CD14-positive monocyte (primary cell): ENCODE measurements at regions not wholly inside any gene's neighbourhood (a gene's known extent, or its start where the extent isn't known, plus 50 kb on each side); places are given as distances from the start of the nearest gene placed in this dataset.

Experiments used
- DNase-seq, 3 donors: peaks; one replicate each; pipeline ENCODE4 v3.0.0-alpha.2; 2011 to 2022
- H2AFZ ChIP-seq: 2 replicates; pipeline ENCODE4 v1.6.0; 2012; ENCODE audit warnings: mild to moderate bottlenecking, low read depth, low read length, inconsistent platforms; ENCODE audit not compliant: insufficient read depth, poor library complexity, severe bottlenecking
- H3K27ac ChIP-seq, 2 donors: 1 replicate in 1 of 2; 2 replicates in 1 of 2; pipeline ENCODE4 v1.5.1; 2012 to 2013; ENCODE audit warnings: low read length in 2 of 2, control low read depth in 1 of 2, inconsistent platforms in 1 of 2, low read depth in 1 of 2, mild to moderate bottlenecking in 1 of 2
- H3K27me3 ChIP-seq, 2 donors: one replicate each; pipeline versions ENCODE4 v1.6.0 to v1.6.1; 2011 to 2013; ENCODE audit warnings: low read length in 2 of 2; ENCODE audit not compliant: control insufficient read depth in 2 of 2, insufficient read depth in 2 of 2
- H3K36me3 ChIP-seq, 2 donors: replicated peaks in 1 of 2; 1 replicate in 1 of 2; 2 replicates in 1 of 2; pipeline versions ENCODE4 v1.5.1 to v1.6.1; 2012 to 2013; ENCODE audit warnings: low read length in 2 of 2, control low read depth in 1 of 2, inconsistent platforms in 1 of 2, mild to moderate bottlenecking in 1 of 2; ENCODE audit not compliant: insufficient read depth in 2 of 2, control insufficient read depth in 1 of 2
- H3K4me1 ChIP-seq, 2 donors: 1 replicate in 1 of 2; 2 replicates in 1 of 2; pipeline versions ENCODE4 v1.5.1 to v1.6.1; 2012 to 2013; ENCODE audit warnings: low read length in 2 of 2, control low read depth in 1 of 2, inconsistent platforms in 1 of 2, mild to moderate bottlenecking in 1 of 2, moderate library complexity in 1 of 2; ENCODE audit not compliant: insufficient read depth in 2 of 2, control insufficient read depth in 1 of 2
- H3K4me2 ChIP-seq: replicated peaks from 2 replicates; pipeline ENCODE3; 2012; ENCODE audit warnings: low read length, moderate library complexity, mild to moderate bottlenecking; ENCODE audit not compliant: poor library complexity, severe bottlenecking; ENCODE audit errors: extremely low read depth
- H3K4me3 ChIP-seq, 3 experiments: fragments of 200-600 bp in 1 of 3; sonication (generic) in 1 of 3; replicated peaks in 1 of 3; 1 replicate in 2 of 3; 2 replicates in 1 of 3; pipeline ENCODE4 v1.5.1; 2011 to 2013; ENCODE audit warnings: low read length in 3 of 3, mild to moderate bottlenecking in 3 of 3, control low read depth in 2 of 3, low read depth in 2 of 3, inconsistent platforms in 1 of 3, moderate library complexity in 1 of 3
- H3K79me2 ChIP-seq: 2 replicates; pipeline ENCODE4 v1.6.0; 2012; ENCODE audit warnings: mild to moderate bottlenecking, control low read depth, inconsistent platforms, low read length, moderate library complexity; ENCODE audit not compliant: insufficient read depth
- H3K9ac ChIP-seq: 2 replicates; pipeline ENCODE4 v1.6.0; 2017; ENCODE audit warnings: low read length, mild to moderate bottlenecking; ENCODE audit not compliant: insufficient read depth, poor library complexity, severe bottlenecking
- H3K9me3 ChIP-seq, 2 donors: replicated peaks in 1 of 2; 1 replicate in 1 of 2; 2 replicates in 1 of 2; pipeline versions ENCODE4 v1.5.1 to v1.6.1; 2012 to 2013; ENCODE audit warnings: low read length in 2 of 2, control low read depth in 1 of 2; ENCODE audit not compliant: control insufficient read depth in 1 of 2, insufficient read depth in 1 of 2
- H4K20me1 ChIP-seq: 2 replicates; pipeline ENCODE4 v1.6.0; 2012; ENCODE audit warnings: mild to moderate bottlenecking, low read length, control low read depth, moderate library complexity; ENCODE audit not compliant: insufficient read depth
- H3K27ac Mint-ChIP-seq, 7 donors: one replicate each; pipeline ENCODE4 v1.8.0; 2020; ENCODE audit warnings: mild to moderate bottlenecking in 7 of 7, mixed read lengths in 7 of 7, moderate library complexity in 6 of 7, inconsistent platforms in 2 of 7
- H3K27me3 Mint-ChIP-seq, 3 donors: one replicate each; pipeline ENCODE4 v1.8.0; 2021 to 2022; ENCODE audit warnings: low read depth in 3 of 3, mild to moderate bottlenecking in 3 of 3, mixed read lengths in 3 of 3, moderate library complexity in 3 of 3, inconsistent platforms in 1 of 3
- H3K36me3 Mint-ChIP-seq, 2 donors: one replicate each; pipeline ENCODE4 v1.8.0; 2020; ENCODE audit warnings: mixed read lengths in 2 of 2, inconsistent platforms in 1 of 2, mild to moderate bottlenecking in 1 of 2
- H3K4me1 Mint-ChIP-seq: one replicate; pipeline ENCODE4 v1.8.0; 2020; ENCODE audit warnings: mild to moderate bottlenecking, mixed read lengths
- H3K4me3 Mint-ChIP-seq, 2 donors: one replicate each; pipeline ENCODE4 v1.8.0; 2020; ENCODE audit warnings: mild to moderate bottlenecking in 2 of 2, mixed read lengths in 2 of 2, moderate library complexity in 1 of 2
- H3K9me3 Mint-ChIP-seq, 7 donors: one replicate each; pipeline ENCODE4 v1.8.0; 2020 to 2022; ENCODE audit warnings: mixed read lengths in 7 of 7, mild to moderate bottlenecking in 6 of 7, moderate library complexity in 6 of 7, inconsistent platforms in 2 of 7
- CTCF ChIP-seq: fragments of 200-600 bp; IDR thresholded peaks from one replicate; pipeline ENCODE4 v1.8.0; 2022; ENCODE audit warnings: antibody characterized with exemption, mild to moderate bottlenecking
- WGBS: methylation state at CpG from one replicate; pipeline ENCODE4 v1.1.5; 2013; ENCODE audit warnings: missing lambda C conversion rate; ENCODE audit not compliant: insufficient coverage; 5-methylcytosine and 5-hydroxymethylcytosine counted together
- intact Hi-C, 2 donors: fragments of 100-400 bp; cut with micrococcal nuclease; formaldehyde crosslinking; loops; one replicate each; pipeline versions ENCODE4 v1.15.0 to v1.15.1; 2023

DNA sequence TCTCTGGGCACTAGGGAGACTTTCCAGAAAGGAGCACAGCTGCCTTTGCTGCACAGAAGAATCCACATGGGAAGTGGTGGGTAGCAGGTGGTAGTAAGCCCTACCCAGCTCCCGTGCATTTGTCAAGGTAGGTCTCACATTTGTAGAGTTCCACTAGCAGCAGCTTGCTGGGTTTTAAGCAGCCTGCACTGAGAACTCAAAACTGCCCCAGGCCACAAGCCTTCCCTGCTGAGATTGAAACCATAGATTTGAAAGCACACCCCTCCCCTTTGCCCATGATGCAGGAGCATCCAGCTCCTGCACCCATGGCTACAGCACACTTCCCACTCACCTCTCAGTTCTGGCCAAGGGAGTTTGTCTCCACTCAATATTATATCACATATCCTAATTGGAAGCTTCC is 604.5 kb upstream of the STEAP1 start:
- whole genome bisulfite sequencing = 100% methylated on average over 1 of the region's 1 CpG
- no peak overlapping the region for H3K4me3 ChIP-seq
- H3K9me3 Mint-ChIP-seq = peaks cover 4 to 12% (median 6%) of the 10 kb centered on the region in 7 donors
- peaks cover 0 to 6% of the 10 kb centered on the region in 2 donors for H3K9me3 ChIP-seq
- H3K79me2 ChIP-seq = no peaks in the 10 kb centered on the region
- no peaks in the 10 kb centered on the region for H3K27me3 ChIP-seq
- H3K27ac ChIP-seq = no peak overlapping the region
- no peak overlapping the region for H2AFZ ChIP-seq
- no peaks in the 10 kb centered on the region for H3K4me1 ChIP-seq
- H4K20me1 ChIP-seq = no peaks in the 10 kb centered on the region
- no peaks in the 10 kb centered on the region for H3K27me3 Mint-ChIP-seq
- no peak overlapping the region for H3K4me3 Mint-ChIP-seq
- no peak for DNase-seq
- H3K27ac Mint-ChIP-seq = no peak overlapping the region
- no peaks in the 10 kb centered on the region for H3K4me1 Mint-ChIP-seq
- no peaks in the 10 kb centered on the region for H3K36me3 ChIP-seq
- H3K36me3 Mint-ChIP-seq = no peaks in the 10 kb centered on the region
- no peak overlapping the region for H3K9ac ChIP-seq
- intact Hi-C loops = no loop called here
- no peak overlapping the region for H3K4me2 ChIP-seq
- no peak for TF ChIP-seq CTCF

GRCh38 chr7:89554209-89554608 is 600.1 kb upstream of the STEAP1 start:
- Mint-ChIP-seq H3K9me3 (peaks cover 0 to 9% (median 3%) of the 10 kb centered on the region in 7 donors), H3K4me1 (no peaks in the 10 kb centered on the region), H3K36me3 (no peaks in the 10 kb centered on the region), H3K27ac (no peak overlapping the region), H3K4me3 (no peak overlapping the region), H3K27me3 (no peaks in the 10 kb centered on the region)
- Histone ChIP-seq H3K36me3 (no peaks in the 10 kb centered on the region), H3K4me3 (no peak overlapping the region), H3K79me2 (no peaks in the 10 kb centered on the region), H3K4me1 (no peaks in the 10 kb centered on the region), H2AFZ (no peak overlapping the region), H3K27ac (no peak overlapping the region), H3K9me3 (peaks cover 0 to 6% of the 10 kb centered on the region in 2 donors), H3K27me3 (no peaks in the 10 kb centered on the region), H3K4me2 (no peak overlapping the region), H3K9ac (no peak overlapping the region), H4K20me1 (no peaks in the 10 kb centered on the region)
- WGBS = no CpG with 5 or more reads among the region's 5 CpGs
- TF ChIP-seq CTCF = no peak
- intact Hi-C loops = no loop called here
- DNase-seq = no peak
